ENCODE measurements at regions not wholly inside any gene's neighbourhood (a gene's known extent, or its start where the extent isn't known, plus 50 kb on each side); places are given as distances from the start of the nearest gene placed in this dataset.

- Histone ChIP-seq H3K27me3 (ENCODE audit: control insufficient read depth, low read length) (no peaks in the 10 kb centered on the region), H3K4me2 (ENCODE audit: low read length) (no peak overlapping the region), H3K79me2 (ENCODE audit: control insufficient read depth, low read length) (no peaks in the 10 kb centered on the region), H4K20me1 (ENCODE audit: control insufficient read depth, insufficient read depth, low read depth, low read length) (no peaks in the 10 kb centered on the region), H3K9me3 (ENCODE audit: control insufficient read depth, insufficient read depth, low read length) (no peaks in the 10 kb centered on the region), H3K4me1 (ENCODE audit: control insufficient read depth, low read length) (no peaks in the 10 kb centered on the region), H3K36me3 (ENCODE audit: control insufficient read depth, low read length) (no peaks in the 10 kb centered on the region), H3K27ac (ENCODE audit: low read depth, low read length) (no peak overlapping the region), H3F3A (ENCODE audit: control insufficient read depth, insufficient read depth) (no peaks in the 10 kb centered on the region), H3K4me3 (ENCODE audit: low read length) (no peak overlapping the region), H3K9me2 (replicated peaks; ENCODE audit: control insufficient read depth, low read length) (no peaks in the 10 kb centered on the region)
- TF ChIP-seq CTCF (IDR thresholded peaks at IDR 0.05; ENCODE audit: low read depth, low read length, poor library complexity, severe bottlenecking): no peak
- TF ChIP-seq EZH2phosphoT487 (IDR thresholded peaks at IDR 0.05; ENCODE audit: borderline replicate concordance, low read length): no peak
Measured at GRCh38 chr2:150885774-150886386, 375.8 kb downstream of the RBM43 start.

GRCh38 chr2:150885236-150885635, 376.4 kb downstream of the RBM43 start:
- no peak overlapping the region for H3K4me2 ChIP-seq (ENCODE audit: low read length)
- no peak for TF ChIP-seq EZH2phosphoT487 (IDR thresholded peaks at IDR 0.05; ENCODE audit: borderline replicate concordance, low read length)
- no peak for TF ChIP-seq CTCF (IDR thresholded peaks at IDR 0.05; ENCODE audit: low read depth, low read length, poor library complexity, severe bottlenecking)
- H3K27ac ChIP-seq (ENCODE audit: low read depth, low read length): no peak overlapping the region
- no peaks in the 10 kb centered on the region for H3K79me2 ChIP-seq (ENCODE audit: control insufficient read depth, low read length)
- H3F3A ChIP-seq (ENCODE audit: control insufficient read depth, insufficient read depth): no peaks in the 10 kb centered on the region
- H3K27me3 ChIP-seq (ENCODE audit: control insufficient read depth, low read length): no peaks in the 10 kb centered on the region
- H3K4me1 ChIP-seq (ENCODE audit: control insufficient read depth, low read length): no peaks in the 10 kb centered on the region
- H3K36me3 ChIP-seq (ENCODE audit: control insufficient read depth, low read length): no peaks in the 10 kb centered on the region
- H3K9me2 ChIP-seq (replicated peaks; ENCODE audit: control insufficient read depth, low read length): no peaks in the 10 kb centered on the region
- no peak overlapping the region for H3K4me3 ChIP-seq (ENCODE audit: low read length)
- no peaks in the 10 kb centered on the region for H3K9me3 ChIP-seq (ENCODE audit: control insufficient read depth, insufficient read depth, low read length)
- no peaks in the 10 kb centered on the region for H4K20me1 ChIP-seq (ENCODE audit: control insufficient read depth, insufficient read depth, low read depth, low read length)

GRCh38 chr2:150883613-150883895, 378.1 kb downstream of the RBM43 start:
- Histone ChIP-seq H3F3A (ENCODE audit: control insufficient read depth, insufficient read depth) (no peaks in the 10 kb centered on the region), H3K36me3 (ENCODE audit: control insufficient read depth, low read length) (no peaks in the 10 kb centered on the region), H3K4me2 (ENCODE audit: low read length) (no peak overlapping the region), H3K27me3 (ENCODE audit: control insufficient read depth, low read length) (no peaks in the 10 kb centered on the region), H3K9me3 (ENCODE audit: control insufficient read depth, insufficient read depth, low read length) (no peaks in the 10 kb centered on the region), H3K9me2 (replicated peaks; ENCODE audit: control insufficient read depth, low read length) (no peaks in the 10 kb centered on the region), H3K4me1 (ENCODE audit: control insufficient read depth, low read length) (no peaks in the 10 kb centered on the region), H3K4me3 (ENCODE audit: low read length) (no peak overlapping the region), H3K27ac (ENCODE audit: low read depth, low read length) (no peak overlapping the region), H3K79me2 (ENCODE audit: control insufficient read depth, low read length) (no peaks in the 10 kb centered on the region), H4K20me1 (ENCODE audit: control insufficient read depth, insufficient read depth, low read depth, low read length) (no peaks in the 10 kb centered on the region)
- TF ChIP-seq CTCF (IDR thresholded peaks at IDR 0.05; ENCODE audit: low read depth, low read length, poor library complexity, severe bottlenecking) (no peak), EZH2phosphoT487 (IDR thresholded peaks at IDR 0.05; ENCODE audit: borderline replicate concordance, low read length) (no peak)

All from DOHH2 (cell line).